Activated CD4-positive, CD25-positive, alpha-beta regulatory T cell treated with anti-CD3 and anti-CD28 coated beads, Interleukin-2, amount 50 U/mL, for 24 hours (primary cell): ENCODE measurements at regions not wholly inside any gene's neighbourhood (a gene's known extent, or its start where the extent isn't known, plus 50 kb on each side); places are given as distances from the start of the nearest gene placed in this dataset.
A peak's percentile ranks its signal among the peaks of the same experiment; 100 is the strongest.

Experiments
- ATAC-seq, 2 donors: fragments of 150-1000 bp; cut with Tn5 transposase; one replicate each; pipeline ENCODE4 v1.10.0; 2021; ENCODE audit warnings: mild to moderate bottlenecking in 1 of 2, moderate library complexity in 1 of 2

GRCh38 chr14:34931206-34931605, 51.6 kb upstream of the SRP54 start:
- ATAC-seq = peak; percentile 75 to 78

DNA sequence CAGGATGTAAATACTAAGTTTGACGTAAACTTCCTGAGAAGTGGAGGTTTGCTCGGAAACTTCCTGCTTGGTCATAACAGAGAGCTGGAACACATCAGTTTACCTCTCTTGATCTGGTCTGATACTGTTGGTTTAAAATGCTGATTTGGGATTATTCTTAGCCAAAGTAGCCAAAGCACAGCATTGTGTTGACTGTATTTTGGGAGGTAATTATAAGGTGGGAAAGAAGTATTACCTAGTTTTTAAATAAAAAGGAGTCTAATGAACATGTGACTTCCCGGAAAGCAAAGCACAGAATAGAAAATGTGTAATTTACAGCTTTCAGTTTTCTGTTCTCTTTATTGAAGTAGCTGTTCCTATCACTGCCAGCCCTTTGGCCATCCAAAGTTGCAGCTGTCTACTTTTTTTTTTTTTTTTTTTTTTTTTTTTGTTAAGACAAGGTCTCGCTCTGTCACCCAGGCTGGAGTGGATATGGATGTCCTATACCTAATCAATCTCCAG, 52.2 kb upstream of the SRP54 start:
- ATAC-seq = peak; percentile 36 to 56

DNA sequence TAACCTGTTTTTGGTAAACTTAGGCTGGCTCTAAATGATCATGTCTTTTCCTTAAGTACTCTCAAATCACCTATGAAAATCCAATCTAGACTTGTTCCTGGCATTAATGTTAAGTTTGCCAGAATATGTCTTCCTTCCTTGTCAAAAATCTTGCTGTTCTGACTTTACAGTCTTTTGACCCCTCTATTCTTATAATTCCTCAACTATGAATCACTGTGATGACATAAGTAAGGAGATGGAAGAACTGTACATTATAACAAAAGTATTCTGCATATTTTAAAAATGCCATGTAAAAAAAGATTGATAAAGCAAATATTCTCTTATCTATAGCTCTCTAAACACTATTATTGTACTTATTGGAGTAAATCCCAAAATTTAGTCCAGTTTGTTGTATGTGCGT, 51.4 kb upstream of the BAZ1A start:
- no peak for ATAC-seq
